DOHH2 (cell line): ENCODE measurements at regions not wholly inside any gene's neighbourhood (a gene's known extent, or its start where the extent isn't known, plus 50 kb on each side); places are given as distances from the start of the nearest gene placed in this dataset.

Experiments
- H3F3A ChIP-seq: fragments of 200-600 bp; sonication (generic), shearing (Covaris generic); 2 replicates; pipeline ENCODE4 v1.6.0; 2016; ENCODE audit warnings: antibody characterized with exemption, mild to moderate bottlenecking; ENCODE audit not compliant: control insufficient read depth, insufficient read depth
- H3K27ac ChIP-seq: fragments of 200-600 bp; sonication (generic); 2 replicates; pipeline ENCODE4 v1.5.1; 2014; ENCODE audit warnings: low read depth, mild to moderate bottlenecking, low read length, moderate library complexity
- H3K27me3 ChIP-seq: fragments of 200-600 bp; sonication (generic); 2 replicates; pipeline ENCODE4 v1.6.1; 2014; ENCODE audit warnings: mild to moderate bottlenecking, low read length, mixed read lengths; ENCODE audit not compliant: control insufficient read depth
- H3K36me3 ChIP-seq: fragments of 200-600 bp; sonication (generic); 2 replicates; pipeline ENCODE4 v1.6.1; 2014; ENCODE audit warnings: mild to moderate bottlenecking, low read length, moderate library complexity, mixed read lengths; ENCODE audit not compliant: control insufficient read depth
- H3K4me1 ChIP-seq: fragments of 200-600 bp; sonication (generic); 2 replicates; pipeline ENCODE4 v1.6.1; 2014; ENCODE audit warnings: mild to moderate bottlenecking, low read length, mixed read lengths; ENCODE audit not compliant: control insufficient read depth
- H3K4me2 ChIP-seq: fragments of 200-600 bp; sonication (generic); 2 replicates; pipeline ENCODE4 v1.6.0; 2014; ENCODE audit warnings: mild to moderate bottlenecking, low read length, moderate library complexity
- H3K4me3 ChIP-seq: fragments of 200-600 bp; sonication (generic); 2 replicates; pipeline ENCODE4 v1.5.1; 2014; ENCODE audit warnings: mild to moderate bottlenecking, low read length, mixed read lengths
- H3K79me2 ChIP-seq: fragments of 200-600 bp; sonication (generic); 2 replicates; pipeline ENCODE4 v1.6.1; 2014; ENCODE audit warnings: mild to moderate bottlenecking, low read length, mixed read lengths; ENCODE audit not compliant: control insufficient read depth
- H3K9me2 ChIP-seq: fragments of 200-600 bp; sonication (generic); replicated peaks from 2 replicates; pipeline ENCODE4 v1.6.1; 2014; ENCODE audit warnings: mild to moderate bottlenecking, low read length, mixed read lengths; ENCODE audit not compliant: control insufficient read depth
- H3K9me3 ChIP-seq: fragments of 200-600 bp; sonication (generic); 2 replicates; pipeline ENCODE4 v1.6.1; 2014; ENCODE audit warnings: antibody characterized with exemption, low read length, mixed read lengths; ENCODE audit not compliant: control insufficient read depth, insufficient read depth
- H4K20me1 ChIP-seq: fragments of 200-600 bp; sonication (generic); 2 replicates; pipeline ENCODE4 v1.6.0; 2014; ENCODE audit warnings: low read depth, mild to moderate bottlenecking, antibody characterized with exemption, low read length, moderate library complexity; ENCODE audit not compliant: control insufficient read depth, insufficient read depth
- EZH2phosphoT487 ChIP-seq: fragments of 200-600 bp; sonication (generic); IDR thresholded peaks from 2 replicates; pipeline ENCODE4 v1.6.1; 2017; ENCODE audit warnings: borderline replicate concordance, mild to moderate bottlenecking, antibody characterized with exemption, low read length, moderate library complexity, mixed read lengths
- TF ChIP-seq, protein P1 (sequence below): fragments of 200-600 bp; sonication (generic); IDR thresholded peaks from one replicate; pipeline ENCODE4 v1.5.1; 2014; ENCODE audit warnings: antibody characterized with exemption, mild to moderate bottlenecking, low read depth, low read length; ENCODE audit not compliant: poor library complexity, severe bottlenecking

DNA sequence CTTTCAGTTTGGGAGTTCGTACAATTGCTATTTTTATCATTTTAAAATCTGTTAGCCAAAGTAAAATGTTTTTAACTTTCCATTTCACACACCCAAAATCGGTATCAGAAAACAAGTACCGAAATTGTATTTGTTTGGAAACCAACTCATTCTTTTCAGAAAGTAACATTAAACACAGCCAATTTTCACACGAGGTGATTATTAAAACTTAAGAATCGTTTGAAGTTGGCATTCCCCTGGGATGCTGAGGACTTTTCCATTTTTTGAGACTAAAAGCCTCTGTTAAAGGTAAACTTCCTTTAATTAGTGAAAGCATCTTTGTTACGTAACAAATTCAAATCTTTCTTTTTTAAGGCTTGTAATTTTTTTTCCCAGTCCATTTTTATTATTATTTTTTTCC is 623.0 kb downstream of the VRK1 start:
- H3K9me2 ChIP-seq, result no peaks in the 10 kb centered on the region
- TF ChIP-seq, protein P1, sequence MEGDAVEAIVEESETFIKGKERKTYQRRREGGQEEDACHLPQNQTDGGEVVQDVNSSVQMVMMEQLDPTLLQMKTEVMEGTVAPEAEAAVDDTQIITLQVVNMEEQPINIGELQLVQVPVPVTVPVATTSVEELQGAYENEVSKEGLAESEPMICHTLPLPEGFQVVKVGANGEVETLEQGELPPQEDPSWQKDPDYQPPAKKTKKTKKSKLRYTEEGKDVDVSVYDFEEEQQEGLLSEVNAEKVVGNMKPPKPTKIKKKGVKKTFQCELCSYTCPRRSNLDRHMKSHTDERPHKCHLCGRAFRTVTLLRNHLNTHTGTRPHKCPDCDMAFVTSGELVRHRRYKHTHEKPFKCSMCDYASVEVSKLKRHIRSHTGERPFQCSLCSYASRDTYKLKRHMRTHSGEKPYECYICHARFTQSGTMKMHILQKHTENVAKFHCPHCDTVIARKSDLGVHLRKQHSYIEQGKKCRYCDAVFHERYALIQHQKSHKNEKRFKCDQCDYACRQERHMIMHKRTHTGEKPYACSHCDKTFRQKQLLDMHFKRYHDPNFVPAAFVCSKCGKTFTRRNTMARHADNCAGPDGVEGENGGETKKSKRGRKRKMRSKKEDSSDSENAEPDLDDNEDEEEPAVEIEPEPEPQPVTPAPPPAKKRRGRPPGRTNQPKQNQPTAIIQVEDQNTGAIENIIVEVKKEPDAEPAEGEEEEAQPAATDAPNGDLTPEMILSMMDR, result no peak
- TF ChIP-seq EZH2phosphoT487, result no peak

DNA sequence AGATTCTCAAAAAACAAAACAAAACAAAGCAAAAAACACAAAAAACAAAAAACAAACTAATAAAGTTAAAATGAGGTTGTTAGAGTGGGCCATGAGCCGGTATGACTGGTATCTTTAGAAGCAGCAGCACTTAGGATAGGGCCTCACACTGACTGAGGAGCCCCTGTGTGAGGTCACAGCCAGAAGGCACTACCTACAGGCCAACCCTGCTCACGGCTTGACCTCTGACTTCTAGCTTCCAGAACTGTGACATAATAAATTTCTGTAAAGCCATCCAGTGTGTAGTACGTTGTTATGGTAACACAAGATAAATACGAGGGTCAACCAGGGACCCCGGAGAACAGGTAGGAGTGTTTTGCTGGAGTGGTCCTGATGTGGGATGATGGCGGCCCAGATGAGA is 629.6 kb downstream of the VRK1 start:
- Histone ChIP-seq H3K27me3 (no peaks in the 10 kb centered on the region), H3K36me3 (no peaks in the 10 kb centered on the region), H3K79me2 (no peaks in the 10 kb centered on the region), H3K4me3 (no peak overlapping the region), H3F3A (no peaks in the 10 kb centered on the region), H4K20me1 (no peaks in the 10 kb centered on the region), H3K4me1 (no peaks in the 10 kb centered on the region), H3K27ac (no peak overlapping the region), H3K9me2 (no peaks in the 10 kb centered on the region), H3K4me2 (no peak overlapping the region), H3K9me3 (no peaks in the 10 kb centered on the region)
- no peak for TF ChIP-seq EZH2phosphoT487
- TF ChIP-seq, protein P1, result no peak

More for the DNA sequence above, 623.0 kb downstream of the VRK1 start:
- Histone ChIP-seq H3K4me3 (no peak overlapping the region), H3K36me3 (no peaks in the 10 kb centered on the region), H4K20me1 (no peaks in the 10 kb centered on the region), H3K79me2 (no peaks in the 10 kb centered on the region), H3K9me3 (no peaks in the 10 kb centered on the region), H3K4me2 (no peak overlapping the region), H3F3A (no peaks in the 10 kb centered on the region), H3K27me3 (no peaks in the 10 kb centered on the region), H3K4me1 (no peaks in the 10 kb centered on the region), H3K27ac (no peak overlapping the region)

DNA sequence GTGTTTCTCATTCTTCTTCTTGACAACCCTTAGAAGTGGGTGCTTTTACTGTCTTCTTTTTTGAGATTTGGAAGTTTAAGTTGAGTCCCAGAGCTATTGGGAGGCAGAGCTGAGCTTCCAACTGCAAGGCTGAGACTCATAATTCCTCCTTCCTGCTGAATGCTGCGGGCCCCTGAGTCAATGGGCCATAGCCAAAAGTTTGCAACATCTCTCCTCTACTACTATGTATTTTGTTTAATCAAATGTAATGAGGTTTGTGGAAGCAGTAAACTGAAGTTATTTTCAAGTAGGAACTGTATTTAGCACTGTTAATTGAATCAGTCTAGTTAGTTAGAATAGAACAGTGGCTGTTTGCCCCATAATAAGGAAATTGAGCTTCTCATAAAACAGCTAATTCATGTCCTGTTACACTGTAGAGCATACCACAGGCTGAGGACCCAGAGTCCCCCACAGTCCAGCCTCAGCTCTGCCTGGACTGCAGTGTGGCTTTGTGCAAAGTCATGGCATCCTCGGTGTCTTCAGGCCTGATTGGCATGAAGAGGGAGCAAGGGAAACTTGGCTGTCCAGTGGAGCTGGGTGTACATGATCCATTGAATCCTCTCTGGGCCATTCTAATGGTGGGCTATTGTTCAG is 631.7 kb downstream of the VRK1 start:
- no peaks in the 10 kb centered on the region for H4K20me1 ChIP-seq
- H3K4me1 ChIP-seq, result no peaks in the 10 kb centered on the region
- no peaks in the 10 kb centered on the region for H3K27me3 ChIP-seq
- no peaks in the 10 kb centered on the region for H3K9me3 ChIP-seq
- no peaks in the 10 kb centered on the region for H3K36me3 ChIP-seq
- TF ChIP-seq EZH2phosphoT487, result no peak
- TF ChIP-seq, protein P1, result no peak
- no peaks in the 10 kb centered on the region for H3K9me2 ChIP-seq
- no peak overlapping the region for H3K27ac ChIP-seq
- no peak overlapping the region for H3K4me2 ChIP-seq
- no peak overlapping the region for H3K4me3 ChIP-seq
- no peaks in the 10 kb centered on the region for H3F3A ChIP-seq
- H3K79me2 ChIP-seq, result no peaks in the 10 kb centered on the region
